NCI-H2029 (cell line): ENCODE measurements at regions not wholly inside any gene's neighbourhood (a gene's known extent, or its start where the extent isn't known, plus 50 kb on each side); places are given as distances from the start of the nearest gene placed in this dataset.
"Not testable (repeated sequence)": the region's sequence is repeated elsewhere in the genome, so short reads cannot be mapped to it uniquely, and the experiment has no call there.

ENCODE experiments used
- DNase-seq: peaks from one replicate; lab custom pipeline; 2025; lab: John Stamatoyannopoulos, UW

- DNase-seq, result not testable (repeated sequence)
These were observed 414.8 kb upstream of the SYNCRIP start for GRCh38 chr6:86057293-86057980.

DNA sequence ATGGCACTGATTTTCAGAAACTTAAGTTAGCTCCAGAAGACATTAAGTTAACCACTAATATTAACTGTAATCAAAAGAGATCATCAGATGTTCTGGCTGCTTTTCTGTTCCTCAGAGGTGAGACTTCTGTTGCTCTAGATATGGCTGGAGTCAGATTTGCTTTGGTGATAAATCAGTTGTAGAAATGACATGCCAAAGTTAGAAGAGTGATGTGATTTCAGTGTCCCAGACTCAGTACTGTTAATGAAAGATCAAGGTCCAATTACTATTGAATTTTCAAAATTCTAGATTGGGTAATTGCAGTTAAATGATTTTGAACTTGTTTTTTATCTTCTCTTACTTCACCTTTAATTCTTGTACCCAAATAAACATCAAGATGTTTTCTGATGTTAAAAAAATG lies 402.4 kb upstream of the SYNCRIP start:
- no peak for DNase-seq

DNA sequence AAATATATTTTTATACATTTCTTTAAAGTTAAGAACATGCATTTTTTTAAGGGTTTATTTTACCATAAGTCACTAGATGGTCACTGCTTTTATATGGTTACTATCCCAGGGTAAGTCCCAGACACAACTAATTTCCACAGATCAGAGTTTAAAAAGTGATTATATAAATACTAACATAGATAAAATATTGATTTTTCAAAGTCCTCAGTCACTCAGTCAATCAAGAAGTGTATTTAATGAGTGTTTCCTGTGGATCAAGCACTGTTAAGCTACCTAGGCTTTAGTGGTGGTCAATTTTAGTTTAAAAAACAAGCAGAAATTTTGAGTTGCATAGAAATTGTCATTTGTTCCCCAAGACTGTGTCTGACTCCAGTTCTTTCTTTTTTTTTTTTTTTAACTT lies 399.5 kb upstream of the SYNCRIP start:
- no peak for DNase-seq

GRCh38 chr6:86031713-86032112 lies 389.0 kb upstream of the SYNCRIP start:
- no peak for DNase-seq

DNA sequence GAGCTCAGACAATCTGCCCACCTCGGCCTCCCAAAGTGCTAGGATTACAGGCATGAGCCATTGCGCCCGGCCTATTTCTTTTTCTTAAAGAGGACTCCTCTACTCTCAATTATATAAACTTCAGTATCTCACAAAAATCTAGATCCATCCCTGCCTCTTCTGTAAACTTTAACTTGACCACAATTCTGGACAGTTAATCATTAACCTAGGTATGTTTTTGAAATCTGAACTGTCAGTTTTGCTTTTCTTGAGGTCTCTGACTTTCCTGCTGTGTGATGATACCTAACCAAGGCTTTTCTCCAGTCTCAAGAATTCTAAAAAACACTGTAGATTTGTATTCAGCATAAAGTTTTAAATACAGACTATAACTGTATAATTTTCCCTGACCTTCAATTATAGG lies 388.2 kb upstream of the SYNCRIP start:
- DNase-seq, result no peak

DNA sequence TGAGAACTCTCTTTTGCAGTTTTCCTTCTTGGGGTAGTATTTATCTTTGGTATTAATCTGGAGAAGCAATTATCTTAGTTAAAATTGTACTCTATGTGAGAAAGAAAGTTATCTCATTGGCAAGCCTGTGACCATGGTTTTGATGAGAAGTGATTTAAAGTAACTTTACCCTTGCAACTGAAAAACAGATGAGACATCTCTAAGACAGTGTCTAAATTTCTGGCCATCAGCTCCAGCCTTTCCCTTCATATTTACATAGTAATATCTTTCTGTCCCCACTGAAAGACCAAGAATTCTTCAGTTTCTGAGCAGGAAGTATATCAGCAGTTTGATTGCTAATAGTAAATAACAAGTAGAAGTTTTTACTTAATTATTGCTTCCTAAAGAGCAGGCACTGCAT lies 386.1 kb upstream of the SYNCRIP start:
- no peak for DNase-seq

GRCh38 chr6:86026890-86027289 lies 384.2 kb upstream of the SYNCRIP start:
- DNase-seq, result not testable (repeated sequence)

DNA sequence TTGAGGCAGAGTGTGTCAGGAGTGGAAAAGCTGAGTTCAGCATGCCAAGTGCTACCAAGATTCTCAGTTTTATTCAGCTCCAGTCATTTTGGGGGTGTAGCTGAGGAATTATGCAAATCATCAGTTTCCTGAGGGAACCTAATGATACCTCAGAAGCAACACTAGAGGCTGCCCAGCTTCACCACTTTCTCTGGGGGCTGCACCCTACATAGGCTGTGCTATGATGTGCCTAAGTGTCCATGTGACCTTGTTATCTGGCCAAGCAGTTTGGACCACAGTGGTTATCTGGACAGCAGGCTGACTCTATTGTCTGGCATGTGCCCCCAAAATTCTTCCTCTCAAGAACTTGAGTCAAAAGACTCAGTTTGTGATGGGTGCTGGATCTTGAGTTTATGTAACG lies 374.6 kb upstream of the SYNCRIP start:
- no peak for DNase-seq

GRCh38 chr6:86016567-86016966 lies 373.9 kb upstream of the SYNCRIP start:
- no peak for DNase-seq

GRCh38 chr6:86016077-86016476 lies 373.4 kb upstream of the SYNCRIP start:
- DNase-seq, result no peak

DNA sequence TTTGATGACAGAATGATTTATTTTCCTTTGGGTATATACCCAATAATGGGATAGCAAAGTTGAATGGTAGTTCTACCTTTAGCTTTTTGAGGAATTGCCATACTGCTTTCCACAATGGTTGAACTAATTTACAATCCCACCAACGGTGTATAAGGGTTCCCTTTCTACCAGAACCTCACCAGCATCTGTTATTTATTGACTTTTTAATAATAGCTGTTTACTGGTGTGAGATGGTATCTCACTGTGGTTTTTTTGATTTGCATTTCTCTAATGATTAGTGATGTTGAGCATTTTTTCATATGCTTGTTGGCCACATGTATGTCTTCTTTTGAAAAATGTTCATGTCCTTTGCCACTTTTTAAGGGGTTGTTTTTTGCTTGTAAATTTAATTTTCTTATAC lies 370.3 kb upstream of the SYNCRIP start:
- DNase-seq, result not testable (repeated sequence)

- no peak for DNase-seq
These were observed 368.5 kb upstream of the SYNCRIP start for GRCh38 chr6:86010915-86011786.

- no peak for DNase-seq
These were observed 354.5 kb upstream of the SYNCRIP start for GRCh38 chr6:85997206-85997605.

- no peak for DNase-seq
These were observed 353.3 kb upstream of the SYNCRIP start for GRCh38 chr6:85996034-85996375.

DNA sequence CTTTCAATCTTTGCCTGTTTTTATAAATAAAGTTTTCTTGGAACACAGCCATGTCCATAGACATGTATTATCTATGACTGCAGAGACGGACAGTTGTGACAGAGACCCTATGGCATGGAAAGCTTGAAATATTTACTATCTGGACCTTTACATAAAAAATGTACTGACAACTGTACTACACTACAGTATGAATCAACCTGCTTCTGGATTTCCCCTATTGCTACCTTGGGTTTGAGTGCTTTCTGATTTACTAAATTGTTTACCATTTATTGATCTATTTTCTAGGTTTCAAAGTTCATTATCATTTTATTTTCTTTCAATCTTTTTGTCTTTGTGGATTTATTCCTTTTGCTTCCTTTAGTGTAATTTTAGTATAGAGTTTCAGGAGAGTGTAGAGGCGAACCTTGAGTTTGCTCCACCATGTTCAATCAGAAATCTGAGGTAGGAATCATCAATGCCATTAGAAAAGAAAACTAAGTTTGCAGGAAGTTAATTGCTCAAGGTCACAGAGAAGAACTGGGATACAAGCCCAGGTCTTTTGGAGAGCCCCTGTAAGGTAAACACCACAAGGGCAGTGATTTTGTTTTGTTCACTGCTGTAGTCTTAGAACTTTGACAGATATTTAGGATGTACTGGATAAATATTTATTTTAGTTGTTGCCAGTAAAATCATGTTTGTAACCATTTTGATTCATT lies 352.8 kb upstream of the SYNCRIP start:
- DNase-seq, result no peak

GRCh38 chr6:85986681-85987080 lies 344.0 kb upstream of the SYNCRIP start:
- DNase-seq, result no peak

- DNase-seq, result no peak
These were observed 340.5 kb upstream of the SYNCRIP start for GRCh38 chr6:85983032-85983659.

DNA sequence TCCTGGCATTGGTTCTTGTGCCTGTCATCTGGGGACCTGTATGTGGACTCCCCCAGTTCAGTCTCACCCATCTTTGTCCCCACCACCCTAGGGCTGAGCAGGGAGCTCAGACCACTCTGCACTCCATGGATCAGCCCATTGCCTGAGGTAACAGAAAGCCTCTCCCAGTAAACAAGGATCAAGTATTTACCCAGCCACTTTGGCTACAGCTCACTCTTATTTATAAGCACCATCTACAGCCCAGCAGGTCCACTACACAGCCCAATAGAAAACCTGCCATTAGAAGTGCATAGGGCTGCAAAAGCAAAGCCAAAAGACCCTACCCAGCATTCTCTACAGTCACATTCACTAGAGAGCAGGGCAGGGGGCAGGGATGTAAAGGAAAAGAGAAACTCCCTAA lies 335.0 kb upstream of the SYNCRIP start:
- peak; percentile 35 for DNase-seq

- DNase-seq, result no peak
These were observed 333.3 kb upstream of the SYNCRIP start for GRCh38 chr6:85975957-85976356.

- DNase-seq, result no peak
These were observed 328.6 kb upstream of the SYNCRIP start for GRCh38 chr6:85971238-85971637.

GRCh38 chr6:85966828-85967227 lies 324.1 kb upstream of the SYNCRIP start:
- DNase-seq, result no peak

- no peak for DNase-seq
These were observed 319.1 kb upstream of the SYNCRIP start for GRCh38 chr6:85961746-85962145.

- no peak for DNase-seq
These were observed 318.4 kb upstream of the SYNCRIP start for GRCh38 chr6:85961125-85961524.
